ENCODE measurements at regions not wholly inside any gene's neighbourhood (a gene's known extent, or its start where the extent isn't known, plus 50 kb on each side); places are given as distances from the start of the nearest gene placed in this dataset.

DNA sequence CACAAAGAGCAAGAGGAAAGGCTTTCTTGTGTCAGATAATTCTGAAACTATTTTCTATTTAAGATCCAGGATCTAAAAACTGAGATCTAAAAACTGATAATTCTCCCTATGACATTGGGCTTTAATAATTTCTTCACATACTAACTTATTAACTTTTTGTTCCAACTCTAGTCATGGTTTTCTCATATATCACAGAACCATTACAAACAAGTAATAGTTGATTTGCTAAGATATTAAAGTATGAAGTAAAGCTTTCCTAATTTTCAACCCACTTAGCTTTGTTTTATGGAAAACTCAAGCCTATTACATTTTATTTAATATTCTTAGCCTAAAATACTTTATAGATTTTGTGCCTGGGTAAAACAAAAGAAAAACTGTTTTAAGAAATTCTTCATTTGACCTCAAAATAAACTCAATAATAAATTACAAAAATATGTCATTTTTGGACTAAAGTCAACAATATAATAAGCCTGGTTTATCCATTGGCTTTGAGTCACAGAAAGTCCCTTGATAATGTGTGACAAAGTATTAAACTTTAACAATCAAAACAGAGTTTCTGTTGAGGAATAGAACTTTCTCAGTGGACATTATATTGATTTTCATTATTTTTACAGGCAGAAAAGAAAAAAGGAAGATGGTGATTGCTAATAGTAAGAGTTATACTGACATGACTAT, 1142.9 kb upstream of the SORCS1 start:
- TF ChIP-seq, protein P1, sequence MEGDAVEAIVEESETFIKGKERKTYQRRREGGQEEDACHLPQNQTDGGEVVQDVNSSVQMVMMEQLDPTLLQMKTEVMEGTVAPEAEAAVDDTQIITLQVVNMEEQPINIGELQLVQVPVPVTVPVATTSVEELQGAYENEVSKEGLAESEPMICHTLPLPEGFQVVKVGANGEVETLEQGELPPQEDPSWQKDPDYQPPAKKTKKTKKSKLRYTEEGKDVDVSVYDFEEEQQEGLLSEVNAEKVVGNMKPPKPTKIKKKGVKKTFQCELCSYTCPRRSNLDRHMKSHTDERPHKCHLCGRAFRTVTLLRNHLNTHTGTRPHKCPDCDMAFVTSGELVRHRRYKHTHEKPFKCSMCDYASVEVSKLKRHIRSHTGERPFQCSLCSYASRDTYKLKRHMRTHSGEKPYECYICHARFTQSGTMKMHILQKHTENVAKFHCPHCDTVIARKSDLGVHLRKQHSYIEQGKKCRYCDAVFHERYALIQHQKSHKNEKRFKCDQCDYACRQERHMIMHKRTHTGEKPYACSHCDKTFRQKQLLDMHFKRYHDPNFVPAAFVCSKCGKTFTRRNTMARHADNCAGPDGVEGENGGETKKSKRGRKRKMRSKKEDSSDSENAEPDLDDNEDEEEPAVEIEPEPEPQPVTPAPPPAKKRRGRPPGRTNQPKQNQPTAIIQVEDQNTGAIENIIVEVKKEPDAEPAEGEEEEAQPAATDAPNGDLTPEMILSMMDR (IDR thresholded peaks at IDR 0.05), result no peak
- TF ChIP-seq POLR2A (IDR thresholded peaks at IDR 0.05) (no peak), EP300 (IDR thresholded peaks at IDR 0.05) (no peak)

All from tibial nerve (tissue), 4 donors.